HG02588 (cell line): ENCODE measurements at regions not wholly inside any gene's neighbourhood (a gene's known extent, or its start where the extent isn't known, plus 50 kb on each side); places are given as distances from the start of the nearest gene placed in this dataset.
A peak's percentile ranks its signal among the peaks of the same experiment; 100 is the strongest.

ENCODE experiments used
- ATAC-seq: cut with Tn5 transposase; IDR thresholded peaks from one replicate; pipeline ENCODE4 v1.9.1; 2021; ENCODE audit warnings: mild to moderate bottlenecking, moderate library complexity; ENCODE audit not compliant: unreplicated experiment

DNA sequence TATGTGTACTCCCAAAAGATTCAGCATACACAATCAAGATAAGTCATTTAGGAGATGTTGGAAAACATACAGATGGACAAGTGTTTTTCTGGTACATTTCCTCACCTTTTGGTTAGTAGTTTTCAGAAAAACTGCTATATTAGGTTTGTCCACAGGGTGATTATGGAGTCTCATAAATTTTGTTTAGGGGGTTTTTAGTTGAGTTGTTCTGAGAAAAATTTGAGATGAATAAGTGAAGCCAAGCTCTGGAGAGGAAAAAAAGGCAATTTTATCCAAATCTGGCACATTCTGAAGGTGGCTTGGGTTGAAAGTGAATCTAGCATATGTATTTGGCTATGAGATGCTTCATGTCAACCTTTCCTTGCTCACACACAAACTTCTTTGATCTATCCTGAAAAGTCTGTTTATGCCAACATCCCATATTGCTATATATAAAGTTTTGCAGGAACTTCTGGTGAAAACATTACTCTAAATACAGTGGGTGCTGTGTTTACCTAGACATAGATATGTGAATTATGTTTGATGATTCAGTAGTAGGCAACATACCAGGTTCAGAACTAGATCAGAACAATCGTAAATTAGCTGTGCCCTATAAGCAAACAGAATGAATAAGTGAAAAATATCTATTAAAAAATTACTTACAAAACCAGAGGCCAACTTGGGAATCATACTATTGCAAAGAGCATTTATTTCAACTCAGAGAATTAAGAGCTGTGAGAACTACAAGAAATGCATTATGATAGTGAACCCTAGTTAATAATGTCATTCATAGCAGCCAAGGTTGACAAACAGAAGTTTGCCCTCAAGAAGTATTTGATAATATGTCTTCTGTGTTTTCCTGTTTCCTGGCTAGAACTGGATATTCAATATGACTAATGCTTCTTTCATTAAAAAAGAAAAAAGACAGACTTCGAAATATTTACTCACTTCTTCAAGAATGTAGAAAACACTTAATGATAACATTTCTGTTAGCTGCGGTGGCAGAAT is 552.0 kb downstream of the IRS1 start:
- ATAC-seq, result no peak

DNA sequence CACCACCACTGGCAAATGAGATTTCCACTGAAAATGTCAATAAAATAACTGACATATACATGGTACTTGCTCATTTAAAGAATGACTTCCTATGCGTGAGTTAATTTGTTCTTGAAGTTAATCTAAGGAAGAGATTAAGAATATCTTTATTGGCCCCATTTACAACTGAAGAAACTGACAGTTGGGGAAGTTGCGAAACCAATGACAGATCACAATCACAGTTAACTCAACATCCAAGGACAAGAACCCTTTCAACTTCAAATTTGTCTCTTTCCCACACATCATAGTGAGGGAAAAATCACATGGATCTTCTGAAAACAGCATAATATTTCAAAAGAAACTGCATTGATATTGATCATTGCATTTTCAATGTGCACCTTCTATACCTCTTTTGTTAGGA is 565.4 kb downstream of the IRS1 start:
- no peak for ATAC-seq

DNA sequence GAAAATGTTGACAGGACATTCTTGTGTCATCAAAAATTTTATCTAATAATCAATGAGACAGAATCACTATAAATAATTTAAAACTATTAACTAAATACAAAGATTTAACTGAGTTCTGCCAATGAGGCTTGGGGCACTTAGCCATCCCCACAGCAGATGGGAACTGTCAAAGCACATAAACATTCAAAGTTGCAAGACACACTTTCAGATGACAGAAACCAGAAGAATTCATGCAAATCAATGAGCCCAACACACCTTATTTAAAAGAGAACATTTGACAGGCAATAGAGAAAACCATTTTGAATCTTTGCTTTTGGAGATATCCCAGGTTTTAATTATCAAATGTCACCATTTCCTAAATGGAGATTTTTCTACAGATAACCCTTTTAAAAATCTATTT is 566.2 kb downstream of the IRS1 start:
- no peak for ATAC-seq

DNA sequence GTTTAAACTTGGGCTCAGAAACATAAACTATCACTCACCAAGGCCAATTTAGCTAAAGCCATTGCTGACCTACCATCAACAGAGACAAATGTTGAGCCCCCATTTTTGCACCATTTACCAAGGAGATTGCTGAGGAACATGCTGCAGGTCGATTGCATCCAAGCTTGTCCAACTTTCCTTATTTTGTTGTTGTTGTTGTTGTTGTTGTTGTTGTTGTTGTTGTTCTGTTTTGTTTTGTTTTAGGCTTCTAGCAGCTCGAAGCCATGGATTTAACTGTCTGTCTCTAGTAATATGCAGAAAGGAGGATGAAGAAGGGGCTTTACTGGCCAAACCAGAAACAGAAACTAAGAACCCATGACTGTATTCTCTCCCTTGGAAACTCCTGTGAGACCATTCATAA is 571.5 kb downstream of the IRS1 start:
- ATAC-seq, result no peak

DNA sequence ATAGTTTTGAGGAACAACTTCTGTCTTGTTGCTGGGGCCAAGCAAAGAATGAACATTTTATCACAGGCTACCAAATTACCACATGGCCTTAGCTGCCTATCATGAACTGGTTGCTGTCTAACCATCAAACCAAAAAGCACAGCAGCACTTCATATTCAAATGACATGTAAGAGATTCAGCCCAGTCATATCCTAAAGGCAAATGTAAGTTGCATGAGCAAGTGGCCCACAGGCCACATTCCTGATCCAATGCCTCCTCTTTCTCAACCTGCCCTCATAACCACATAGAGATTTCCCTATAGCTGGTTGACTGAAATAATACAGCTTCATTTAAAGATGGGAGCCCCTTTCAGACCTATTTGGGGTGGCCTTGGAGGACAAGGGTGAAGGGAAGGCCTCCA is 572.3 kb downstream of the IRS1 start:
- ATAC-seq, result no peak

DNA sequence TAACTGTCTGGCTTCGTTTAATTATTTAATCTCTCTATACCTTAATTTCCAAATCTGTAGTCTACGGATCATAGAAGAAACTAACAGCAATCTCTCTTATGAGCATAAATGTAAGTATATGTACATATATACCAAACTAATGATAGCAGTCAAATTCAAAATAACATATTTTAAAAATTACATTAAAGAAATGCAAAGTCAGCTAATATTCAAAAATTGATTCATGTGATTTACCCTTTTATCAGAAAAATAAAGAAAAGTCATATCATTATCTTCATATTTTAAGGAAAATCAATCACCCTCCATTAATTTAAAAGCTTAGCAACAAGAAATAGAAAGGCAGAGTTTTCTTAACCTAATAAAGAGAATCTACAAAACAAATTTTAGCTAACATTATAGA is 575.9 kb downstream of the IRS1 start:
- no peak for ATAC-seq

DNA sequence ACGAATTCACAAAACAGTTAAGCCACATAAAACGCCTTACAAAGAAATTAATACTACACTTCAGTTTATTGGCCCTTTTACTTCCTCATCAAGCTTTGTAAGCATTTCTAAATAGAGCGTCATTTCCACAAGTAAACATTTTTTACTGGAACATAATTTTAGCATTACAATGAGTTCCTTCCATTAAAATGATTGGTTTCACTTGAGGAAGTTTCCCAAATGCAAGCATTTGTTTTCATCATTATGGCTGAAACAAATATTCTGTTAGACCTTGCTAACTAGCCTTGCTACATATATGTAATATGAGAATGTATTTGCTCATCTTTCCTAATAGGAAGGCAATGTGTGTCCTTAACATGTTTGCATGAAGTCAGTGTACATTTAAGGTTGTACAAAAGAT is 579.1 kb downstream of the IRS1 start:
- ATAC-seq, result no peak

DNA sequence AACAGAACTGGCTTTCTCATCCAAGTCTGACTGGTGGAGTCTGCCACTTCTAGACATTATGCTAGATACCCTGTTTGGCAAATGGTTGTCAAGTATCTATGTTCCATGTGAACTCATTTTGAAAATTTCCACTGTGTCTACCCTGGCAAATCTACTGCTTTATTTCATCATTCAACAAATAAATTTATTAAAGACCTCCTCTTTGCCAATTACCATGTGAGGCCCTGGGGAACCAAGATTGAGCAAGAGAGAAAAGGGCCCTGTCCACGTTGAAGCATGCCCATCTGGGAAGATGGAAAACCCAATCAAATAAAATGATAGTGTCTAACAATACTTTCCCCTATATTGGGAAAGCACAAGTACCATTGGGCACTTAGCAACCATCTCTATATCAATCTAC is 582.4 kb downstream of the IRS1 start:
- no peak for ATAC-seq

DNA sequence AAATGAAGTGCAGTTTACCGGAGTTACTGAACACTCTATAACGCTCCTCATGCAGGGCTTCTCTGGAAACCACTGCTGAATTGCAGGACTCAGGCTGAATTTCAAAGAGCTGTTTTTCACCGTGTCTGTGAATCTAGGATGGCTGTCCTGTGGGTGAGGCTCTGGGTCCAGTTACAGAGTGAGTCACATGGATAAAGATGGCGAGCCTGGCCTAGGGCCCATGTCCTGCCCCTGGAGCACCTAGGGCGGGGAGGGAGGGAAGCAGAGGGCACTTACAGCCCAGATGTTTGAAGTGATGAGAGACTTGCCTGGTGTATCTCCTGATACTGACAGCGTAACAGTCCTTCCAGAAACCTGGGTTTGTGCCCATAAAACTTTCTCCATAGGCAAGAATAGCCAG is 583.0 kb downstream of the IRS1 start:
- ATAC-seq, result no peak

DNA sequence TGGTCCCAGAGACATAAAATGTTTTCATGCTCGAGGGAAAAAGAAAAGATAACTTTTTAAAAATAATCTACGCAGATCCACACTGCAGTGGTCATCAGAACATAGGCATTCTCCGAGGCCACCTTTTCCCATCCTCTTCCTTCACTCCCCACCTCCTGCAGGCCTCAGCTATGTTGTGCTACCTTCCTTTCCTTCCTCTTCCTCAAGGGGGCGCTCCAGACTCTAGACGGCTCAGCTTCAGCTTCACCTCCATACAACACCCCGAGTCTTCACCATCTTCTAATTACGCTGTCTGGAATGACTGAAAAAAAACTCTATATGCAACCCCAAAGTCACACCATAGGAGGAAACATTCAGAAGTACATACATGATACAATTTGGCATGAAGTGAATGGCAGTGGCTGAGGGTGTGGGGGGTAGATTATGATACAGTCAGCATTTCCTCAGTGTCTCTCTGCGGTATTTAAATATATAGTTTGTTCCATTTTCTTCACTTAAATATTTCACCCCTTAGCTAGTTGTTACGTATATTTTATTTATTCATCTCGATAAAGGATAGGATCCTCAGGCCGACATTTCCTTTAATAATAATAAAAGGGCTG is 583.6 kb downstream of the IRS1 start:
- ATAC-seq, result peak; percentile 95

DNA sequence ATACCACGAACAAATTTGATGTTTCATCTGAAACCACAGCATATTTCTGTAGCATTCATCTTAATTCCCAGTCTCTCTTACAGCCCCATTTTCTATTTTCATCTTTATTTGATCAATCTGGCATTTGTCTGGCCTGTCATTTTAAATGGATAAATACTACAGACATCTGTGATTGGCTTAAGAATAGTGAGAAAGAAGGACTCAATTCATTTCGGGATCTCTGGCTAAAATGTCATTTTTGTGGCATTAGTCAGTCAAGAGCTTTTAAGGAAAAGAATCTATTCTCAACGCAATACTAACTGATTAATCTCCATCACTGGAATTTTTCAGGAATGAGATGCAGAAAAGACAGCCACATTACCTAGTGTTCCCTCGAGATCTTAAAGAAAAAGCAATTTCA is 585.9 kb downstream of the IRS1 start:
- no peak for ATAC-seq

DNA sequence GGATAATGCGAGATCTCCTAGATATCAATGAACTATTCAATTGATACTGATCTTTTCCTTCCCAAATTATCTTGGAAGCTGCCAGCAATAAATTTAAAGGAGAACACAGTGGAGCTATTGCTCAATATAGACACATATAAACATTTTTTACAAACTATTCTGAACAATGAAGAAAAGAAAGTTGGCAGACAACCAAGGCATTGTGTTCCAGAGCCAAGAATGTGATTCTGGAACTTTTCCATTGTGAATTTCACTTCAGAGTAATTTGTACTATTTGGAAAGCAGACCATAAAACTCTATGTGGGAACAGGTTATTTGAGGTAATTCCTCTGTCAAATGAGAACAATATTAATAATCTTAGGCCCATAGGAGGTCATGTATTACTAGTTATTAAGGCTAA is 588.2 kb downstream of the IRS1 start:
- ATAC-seq, result no peak

DNA sequence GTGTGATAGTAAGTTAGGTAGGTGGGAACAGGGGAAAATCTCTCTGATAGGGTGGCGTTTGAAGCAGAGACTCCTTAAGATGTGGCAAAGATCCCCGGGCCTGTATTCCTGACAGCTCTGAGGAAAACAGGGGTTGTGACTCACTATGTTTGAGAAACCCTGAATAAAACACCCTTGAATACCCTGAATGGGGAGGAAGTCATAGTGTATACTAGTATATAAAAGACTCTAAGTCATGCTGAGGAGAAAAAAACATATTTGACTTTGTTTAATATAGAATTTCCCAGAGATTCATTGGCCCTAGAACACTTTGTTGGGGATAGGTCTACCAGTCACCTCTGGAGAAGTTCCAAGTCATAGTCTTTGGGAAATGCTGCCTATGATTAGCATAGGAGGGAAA is 590.9 kb downstream of the IRS1 start:
- no peak for ATAC-seq

DNA sequence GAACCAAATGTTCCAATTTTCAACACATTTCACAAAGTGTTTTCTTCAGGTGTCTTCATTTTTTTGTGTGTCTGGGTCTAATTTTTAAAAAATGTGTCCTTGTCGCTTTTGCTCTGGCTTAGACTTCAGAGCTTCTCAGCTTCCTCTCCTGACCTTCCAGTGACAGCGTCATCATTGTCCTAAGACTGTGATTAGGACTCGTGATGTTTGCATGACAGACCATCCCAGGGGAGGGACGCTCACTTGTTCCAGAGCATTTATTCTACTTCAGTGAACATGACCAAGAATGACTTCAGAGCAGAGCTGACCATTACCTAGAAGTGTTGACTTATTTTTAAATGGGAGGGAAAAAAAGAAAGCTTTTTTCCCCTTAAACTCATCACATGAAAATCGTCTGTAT is 591.9 kb downstream of the IRS1 start:
- ATAC-seq, result no peak

DNA sequence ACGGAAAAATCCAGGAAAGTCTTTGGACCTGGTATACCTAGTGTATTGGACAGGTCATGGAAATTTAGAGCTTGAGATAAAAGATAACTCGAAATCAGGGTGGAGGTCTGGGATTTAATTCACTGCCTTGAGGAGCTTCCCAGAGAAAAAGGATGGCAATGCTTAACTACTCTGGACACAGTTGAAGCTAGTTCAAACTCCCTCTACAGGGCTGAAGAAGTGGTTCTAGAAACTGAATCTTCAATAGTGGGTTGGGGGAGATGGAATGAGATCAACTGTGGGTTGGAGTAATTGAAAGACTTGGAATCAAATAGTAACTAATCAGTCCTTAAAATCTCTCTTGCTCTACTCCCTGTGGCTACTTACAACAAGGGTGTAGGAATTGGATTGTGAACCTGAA is 600.1 kb downstream of the IRS1 start:
- ATAC-seq, result no peak

DNA sequence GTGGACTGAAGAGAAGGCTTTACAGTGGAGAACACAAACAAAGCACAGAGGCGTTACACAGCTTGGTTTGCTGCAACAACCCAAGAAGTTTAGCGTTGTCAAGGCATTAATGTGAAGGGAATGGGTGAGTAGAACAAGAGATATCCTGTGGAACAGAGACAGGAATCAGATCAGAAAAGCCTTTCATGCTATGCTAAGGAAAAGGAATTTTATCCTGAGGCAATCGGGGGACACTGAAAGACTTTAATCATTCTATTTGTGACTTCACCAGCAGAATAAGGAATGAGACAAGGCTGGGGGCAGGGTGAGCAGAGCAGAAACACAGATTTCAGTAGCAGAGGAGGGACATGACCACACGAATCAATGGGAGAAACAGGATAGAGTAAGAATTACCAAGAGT is 600.7 kb downstream of the IRS1 start:
- ATAC-seq, result no peak

DNA sequence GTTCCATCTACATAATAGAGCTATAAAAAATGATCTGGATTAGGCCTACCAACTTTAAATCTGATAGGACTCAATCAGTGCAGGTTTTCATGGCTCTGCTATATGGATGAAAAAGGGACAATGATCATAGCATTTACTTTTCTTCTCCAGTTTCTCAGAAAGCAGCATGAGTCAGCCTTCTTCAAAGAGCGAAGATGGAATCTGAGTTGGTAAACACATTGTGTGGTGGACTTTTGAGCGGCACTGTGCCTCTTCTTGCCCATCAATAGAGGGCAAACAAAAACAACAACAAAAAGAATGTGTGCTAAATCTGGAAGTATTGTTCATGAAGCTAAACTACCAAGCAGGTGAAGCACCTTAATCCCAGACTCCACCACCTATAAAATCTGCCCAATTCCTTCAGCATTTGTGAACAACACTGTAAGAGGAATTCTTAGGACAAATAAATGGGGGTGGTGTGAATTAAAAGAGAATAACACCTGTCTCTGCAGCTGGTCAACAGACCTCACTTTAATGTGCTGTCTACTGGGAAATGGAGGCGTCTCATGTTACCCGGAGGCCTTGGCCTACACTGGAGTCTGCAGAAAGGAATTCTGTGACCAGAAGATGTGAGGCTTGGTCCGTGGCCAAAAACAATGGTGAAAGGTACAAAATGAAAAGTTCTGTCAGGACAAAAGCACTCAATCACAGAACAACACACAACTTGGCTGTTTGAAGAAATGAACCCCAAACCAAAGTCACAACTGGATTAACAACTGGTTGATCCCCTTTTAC is 609.0 kb downstream of the IRS1 start:
- no peak for ATAC-seq

DNA sequence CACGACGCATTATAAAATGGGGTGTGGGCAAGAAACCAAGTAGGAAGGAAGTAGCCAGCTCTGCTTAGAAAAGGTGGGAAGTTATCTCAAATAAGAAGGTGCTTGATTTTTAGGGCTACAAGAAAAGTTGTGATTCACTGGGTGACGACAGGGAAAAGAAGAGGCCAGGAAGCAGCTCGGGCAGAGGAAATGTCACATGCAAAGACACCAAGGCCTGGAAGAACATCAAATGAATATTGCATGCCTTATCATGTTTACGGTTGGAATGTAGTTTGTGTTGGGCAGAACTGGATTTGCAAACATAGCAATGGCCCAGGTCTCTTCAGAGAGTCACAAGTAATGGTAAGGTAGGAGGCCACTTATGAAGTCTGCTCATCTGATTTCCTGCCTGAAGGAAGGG is 610.6 kb downstream of the IRS1 start:
- no peak for ATAC-seq

DNA sequence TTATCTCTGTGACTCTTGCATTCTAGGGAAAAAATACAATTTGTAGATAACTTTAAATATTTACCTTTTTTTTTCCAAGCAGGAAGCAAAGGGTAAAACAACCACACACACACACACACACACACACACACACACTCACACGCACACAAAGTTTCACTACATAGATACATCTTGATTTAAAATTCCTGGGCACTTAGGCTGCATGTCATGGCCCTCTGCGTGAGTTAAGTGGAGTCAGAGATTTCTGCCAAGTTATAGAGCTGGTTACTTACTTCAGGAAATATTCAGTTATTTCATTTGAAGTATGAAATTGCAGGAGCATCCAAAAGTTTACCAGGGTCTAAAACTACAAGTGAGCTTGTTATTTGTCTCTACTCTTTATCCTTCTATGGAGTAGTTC is 612.0 kb downstream of the IRS1 start:
- ATAC-seq, result no peak

DNA sequence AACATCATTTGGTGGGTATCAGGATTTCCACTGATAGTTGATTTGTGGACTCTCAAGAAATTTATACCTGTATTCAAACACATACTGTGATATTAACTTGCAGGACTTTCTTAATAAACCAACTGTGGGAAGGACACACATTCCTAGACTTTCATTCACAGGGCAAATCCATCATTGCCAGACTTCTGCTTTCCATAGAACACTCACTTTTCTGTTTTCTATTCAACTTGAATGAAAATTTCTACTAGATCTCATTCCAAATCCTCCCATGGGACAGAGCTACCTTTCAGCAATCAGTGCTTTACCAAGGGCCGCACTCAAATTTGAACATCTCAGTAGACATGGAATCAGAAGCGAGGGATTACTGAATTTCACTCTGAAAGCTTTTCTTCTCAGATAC is 612.5 kb downstream of the IRS1 start:
- no peak for ATAC-seq

DNA sequence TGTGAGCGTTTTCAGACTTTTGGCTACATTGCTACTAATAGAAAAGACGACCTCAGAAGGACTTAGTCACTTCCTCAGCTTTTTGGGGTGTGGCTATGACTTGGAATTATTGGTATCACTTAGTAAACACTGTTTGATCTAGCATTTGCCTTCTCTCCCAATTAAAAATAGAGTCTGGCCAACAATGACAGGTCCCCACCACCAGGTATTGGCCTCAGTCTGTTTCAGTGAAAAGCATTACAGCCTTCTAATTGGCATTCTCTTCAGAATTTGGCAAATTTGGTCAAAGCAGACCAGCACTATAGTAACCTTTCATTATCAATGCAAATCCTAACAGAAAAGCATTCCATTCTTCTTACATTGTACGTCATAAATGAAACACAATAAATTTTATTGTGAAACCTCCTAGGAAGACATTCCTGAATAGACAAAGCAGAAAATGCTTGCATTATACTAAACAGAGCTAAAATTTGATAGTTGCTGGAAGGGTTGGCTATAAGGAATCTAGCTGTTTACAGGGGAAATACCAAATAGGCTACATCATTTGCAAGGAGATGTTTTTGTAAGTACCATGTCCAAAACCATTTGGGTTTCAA is 613.9 kb downstream of the IRS1 start:
- ATAC-seq, result no peak
